ENCODE measurements at regions not wholly inside any gene's neighbourhood (a gene's known extent, or its start where the extent isn't known, plus 50 kb on each side); places are given as distances from the start of the nearest gene placed in this dataset.

GRCh38 chr5:163661360-163661759, 155.9 kb downstream of the MAT2B start:
- Histone ChIP-seq H3K4me1 (no peaks in the 10 kb centered on the region), H3K36me3 (no peaks in the 10 kb centered on the region), H3K4me3 (no peak overlapping the region), H3K9me3 (no peaks in the 10 kb centered on the region), H3K27me3 (no peaks in the 10 kb centered on the region), H3K27ac (no peak overlapping the region)
- 20% methylated on average over 1 of the region's 1 CpG for WGBS (ENCODE audit: insufficient coverage, low coverage, low lambda C conversion rate, missing lambda C conversion rate)
- DNase-seq (no peak), ATAC-seq (no peak)
- intact Hi-C loops (cut with DNase I), result no loop called here
- TF ChIP-seq POLR2A (IDR thresholded peaks at IDR 0.05) (no peak), CTCF (IDR thresholded peaks at IDR 0.05) (no peak)

- intact Hi-C loops (cut with DNase I), result no loop called here
- no peak for TF ChIP-seq CTCF (IDR thresholded peaks at IDR 0.05)
- TF ChIP-seq POLR2A (IDR thresholded peaks at IDR 0.05), result no peak
- H3K27me3 ChIP-seq, result no peaks in the 10 kb centered on the region
- no peaks in the 10 kb centered on the region for H3K9me3 ChIP-seq
- H3K4me3 ChIP-seq, result no peak overlapping the region
- ATAC-seq (no peak), DNase-seq (no peak)
- H3K27ac ChIP-seq, result no peak overlapping the region
- H3K36me3 ChIP-seq, result no peaks in the 10 kb centered on the region
- no peaks in the 10 kb centered on the region for H3K4me1 ChIP-seq
These were observed 164.6 kb downstream of the MAT2B start for GRCh38 chr5:163670036-163670435.

GRCh38 chr5:163677092-163677491, 171.7 kb downstream of the MAT2B start:
- ATAC-seq (peak in 3 of 4 donors; percentile 42 to 62 (median 61)), DNase-seq (no peak)

GRCh38 chr5:163682234-163682633, 176.8 kb downstream of the MAT2B start:
- H3K27ac ChIP-seq, result no peak overlapping the region
- intact Hi-C loops (cut with DNase I), result no loop called here
- H3K9me3 ChIP-seq, result no peaks in the 10 kb centered on the region
- 27% methylated on average over 1 of the region's 1 CpG for WGBS (ENCODE audit: insufficient coverage, low coverage, low lambda C conversion rate, missing lambda C conversion rate)
- H3K36me3 ChIP-seq, result no peaks in the 10 kb centered on the region
- H3K4me1 ChIP-seq, result no peaks in the 10 kb centered on the region
- H3K27me3 ChIP-seq, result no peaks in the 10 kb centered on the region
- TF ChIP-seq POLR2A (IDR thresholded peaks at IDR 0.05), result no peak
- no peak for TF ChIP-seq CTCF (IDR thresholded peaks at IDR 0.05)
- DNase-seq, result no peak
- no peak overlapping the region for H3K4me3 ChIP-seq
- ATAC-seq, result no peak

More at GRCh38 chr5:163677092-163677491, 171.7 kb downstream of the MAT2B start:
- Histone ChIP-seq H3K27me3 (no peaks in the 10 kb centered on the region), H3K4me3 (no peak overlapping the region), H3K4me1 (no peaks in the 10 kb centered on the region), H3K36me3 (no peaks in the 10 kb centered on the region), H3K9me3 (no peaks in the 10 kb centered on the region), H3K27ac (no peak overlapping the region)
- 33% methylated on average over 2 of the region's 2 CpGs for WGBS (ENCODE audit: insufficient coverage, low coverage, low lambda C conversion rate, missing lambda C conversion rate)
- intact Hi-C loops (cut with DNase I), result no loop called here
- TF ChIP-seq CTCF (IDR thresholded peaks at IDR 0.05), result no peak
- no peak for TF ChIP-seq POLR2A (IDR thresholded peaks at IDR 0.05)

GRCh38 chr5:163687414-163687813, 182.0 kb downstream of the MAT2B start:
- 69% methylated on average over 3 of the region's 3 CpGs for WGBS (ENCODE audit: insufficient coverage, low coverage, low lambda C conversion rate, missing lambda C conversion rate)
- Histone ChIP-seq H3K27me3 (no peaks in the 10 kb centered on the region), H3K4me1 (no peaks in the 10 kb centered on the region), H3K9me3 (no peaks in the 10 kb centered on the region), H3K4me3 (no peak overlapping the region), H3K27ac (no peak overlapping the region), H3K36me3 (no peaks in the 10 kb centered on the region)
- intact Hi-C loops (cut with DNase I), result no loop called here
- TF ChIP-seq CTCF (IDR thresholded peaks at IDR 0.05) (no peak), POLR2A (IDR thresholded peaks at IDR 0.05) (no peak)
- DNase-seq, result no peak
- ATAC-seq, result no peak
